Liver (tissue), 8 donors: ENCODE measurements at regions not wholly inside any gene's neighbourhood (a gene's known extent, or its start where the extent isn't known, plus 50 kb on each side); places are given as distances from the start of the nearest gene placed in this dataset.

Source experiments
- DNase-seq: peaks from one replicate; pipeline ENCODE4 v3.0.0-alpha.2; 2017; ENCODE audit warnings: low spot score
- H3K27ac ChIP-seq, 2 donors: one replicate each; pipeline ENCODE4 v1.7.0; 2013; ENCODE audit warnings: inconsistent platforms in 2 of 2, low read length in 2 of 2, control low read depth in 1 of 2, low read depth in 1 of 2, mild to moderate bottlenecking in 1 of 2
- H3K27me3 ChIP-seq, 4 donors: one replicate each; pipeline versions ENCODE4 v1.6.1 to v1.7.0; 2013; ENCODE audit warnings: low read length in 3 of 4, inconsistent platforms in 1 of 4, mild to moderate bottlenecking in 1 of 4, moderate library complexity in 1 of 4; ENCODE audit not compliant: control insufficient read depth in 4 of 4, insufficient read depth in 4 of 4
- H3K36me3 ChIP-seq, 4 donors: one replicate each; pipeline versions ENCODE4 v1.6.1 to v1.7.0; 2013; ENCODE audit warnings: low read length in 3 of 4, mild to moderate bottlenecking in 3 of 4, low read depth in 1 of 4, moderate library complexity in 1 of 4; ENCODE audit not compliant: control insufficient read depth in 4 of 4, insufficient read depth in 3 of 4
- H3K4me1 ChIP-seq, 4 donors: one replicate each; pipeline versions ENCODE4 v1.6.1 to v1.7.0; 2013; ENCODE audit warnings: low read length in 3 of 4, mild to moderate bottlenecking in 3 of 4, moderate library complexity in 1 of 4; ENCODE audit not compliant: control insufficient read depth in 4 of 4, insufficient read depth in 4 of 4
- H3K4me3 ChIP-seq, 3 donors: one replicate each; pipeline versions ENCODE4 v1.6.1 to v1.7.0; 2013; ENCODE audit warnings: low read length in 3 of 3, control low read depth in 1 of 3, low read depth in 1 of 3, mild to moderate bottlenecking in 1 of 3
- H3K9ac ChIP-seq, 2 donors: one replicate each; pipeline ENCODE4 v1.7.0; 2013; ENCODE audit warnings: low read length in 2 of 2, mild to moderate bottlenecking in 2 of 2, moderate library complexity in 2 of 2, control low read depth in 1 of 2, low read depth in 1 of 2
- H3K9me3 ChIP-seq, 4 donors: one replicate each; pipeline versions ENCODE4 v1.6.1 to v1.7.0; 2013; ENCODE audit warnings: low read length in 3 of 4; ENCODE audit not compliant: control insufficient read depth in 4 of 4
- ATF3 ChIP-seq: IDR thresholded peaks from 2 replicates; pipeline ENCODE4 v1.6.1; 2016; ENCODE audit warnings: antibody characterized with exemption
- EGR1 ChIP-seq, 2 donors: IDR thresholded peaks; 2 replicates each; pipeline ENCODE4 v1.6.1; 2016 to 2018; ENCODE audit warnings: antibody characterized with exemption in 2 of 2, low read depth in 2 of 2
- GABPA ChIP-seq, 2 donors: IDR thresholded peaks in 1 of 2; conservative IDR thresholded peaks in 1 of 2; 2 replicates each; pipeline ENCODE4 v1.6.1; 2016; ENCODE audit warnings: antibody characterized with exemption in 2 of 2, mild to moderate bottlenecking in 1 of 2, moderate library complexity in 1 of 2
- HNF4A ChIP-seq, 2 donors: conservative IDR thresholded peaks; 2 replicates each; pipeline ENCODE4 v1.6.1; 2016; ENCODE audit warnings: antibody characterized with exemption in 2 of 2, mild to moderate bottlenecking in 2 of 2
- HNF4G ChIP-seq: IDR thresholded peaks from 2 replicates; pipeline ENCODE4 v1.6.1; 2016; ENCODE audit warnings: antibody characterized with exemption
- MAX ChIP-seq: IDR thresholded peaks from 2 replicates; pipeline ENCODE4 v1.6.1; 2016; ENCODE audit warnings: antibody characterized with exemption
- NR2F2 ChIP-seq: IDR thresholded peaks from 2 replicates; pipeline ENCODE4 v1.6.1; 2016; ENCODE audit warnings: antibody characterized with exemption
- RAD21 ChIP-seq, 2 donors: IDR thresholded peaks; 2 replicates each; pipeline ENCODE4 v1.6.1; 2016; ENCODE audit warnings: antibody characterized with exemption in 2 of 2, mild to moderate bottlenecking in 2 of 2
- RXRA ChIP-seq, 2 donors: IDR thresholded peaks; 2 replicates each; pipeline ENCODE4 v1.6.1; 2017 to 2018; ENCODE audit warnings: antibody characterized with exemption in 2 of 2, mild to moderate bottlenecking in 1 of 2
- TAF1 ChIP-seq: conservative IDR thresholded peaks from 2 replicates; pipeline ENCODE4 v1.6.1; 2016; ENCODE audit warnings: antibody characterized with exemption, mild to moderate bottlenecking
- WGBS: extraction: QIAGEN DNeasy Blood & Tissue Kit; methylation state at CpG from one replicate; pipeline ENCODE4 v1.1.7; 2013; 5-methylcytosine and 5-hydroxymethylcytosine counted together
- TF ChIP-seq, protein P1 (sequence below): fragments of 150-350 bp; IDR thresholded peaks from 2 replicates; pipeline ENCODE4 v1.5.1; 2017; ENCODE audit warnings: improper control_type of control experiment, low read depth, low read length; ENCODE audit not compliant: missing input control
- TF ChIP-seq, protein P2 (sequence below): IDR thresholded peaks from 2 replicates; pipeline ENCODE4 v1.6.1; 2016; ENCODE audit warnings: antibody characterized with exemption, mild to moderate bottlenecking
- TF ChIP-seq, protein P3 (sequence below): IDR thresholded peaks from 2 replicates; pipeline ENCODE4 v1.6.1; 2016; ENCODE audit warnings: antibody characterized with exemption
- donor health status: healthy.
- donor health status: healthy.
- donor health status: healthy.
- donor health status: healthy.
- donor health status: healthy.

GRCh38 chr4:4641661-4642495 lies 100.0 kb upstream of the STX18 start (continued):
- TF ChIP-seq, protein P1, sequence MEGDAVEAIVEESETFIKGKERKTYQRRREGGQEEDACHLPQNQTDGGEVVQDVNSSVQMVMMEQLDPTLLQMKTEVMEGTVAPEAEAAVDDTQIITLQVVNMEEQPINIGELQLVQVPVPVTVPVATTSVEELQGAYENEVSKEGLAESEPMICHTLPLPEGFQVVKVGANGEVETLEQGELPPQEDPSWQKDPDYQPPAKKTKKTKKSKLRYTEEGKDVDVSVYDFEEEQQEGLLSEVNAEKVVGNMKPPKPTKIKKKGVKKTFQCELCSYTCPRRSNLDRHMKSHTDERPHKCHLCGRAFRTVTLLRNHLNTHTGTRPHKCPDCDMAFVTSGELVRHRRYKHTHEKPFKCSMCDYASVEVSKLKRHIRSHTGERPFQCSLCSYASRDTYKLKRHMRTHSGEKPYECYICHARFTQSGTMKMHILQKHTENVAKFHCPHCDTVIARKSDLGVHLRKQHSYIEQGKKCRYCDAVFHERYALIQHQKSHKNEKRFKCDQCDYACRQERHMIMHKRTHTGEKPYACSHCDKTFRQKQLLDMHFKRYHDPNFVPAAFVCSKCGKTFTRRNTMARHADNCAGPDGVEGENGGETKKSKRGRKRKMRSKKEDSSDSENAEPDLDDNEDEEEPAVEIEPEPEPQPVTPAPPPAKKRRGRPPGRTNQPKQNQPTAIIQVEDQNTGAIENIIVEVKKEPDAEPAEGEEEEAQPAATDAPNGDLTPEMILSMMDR = no peak
- TF ChIP-seq TAF1 (no peak), GABPA (IDR thresholded peaks at IDR 0.05 in 1 of 2, conservative IDR thresholded peaks at IDR 0.05 in 1 of 2) (no peak), ATF3 (no peak), RXRA (IDR thresholded peaks at IDR 0.05) (no peak), NR2F2 (no peak)

DNA sequence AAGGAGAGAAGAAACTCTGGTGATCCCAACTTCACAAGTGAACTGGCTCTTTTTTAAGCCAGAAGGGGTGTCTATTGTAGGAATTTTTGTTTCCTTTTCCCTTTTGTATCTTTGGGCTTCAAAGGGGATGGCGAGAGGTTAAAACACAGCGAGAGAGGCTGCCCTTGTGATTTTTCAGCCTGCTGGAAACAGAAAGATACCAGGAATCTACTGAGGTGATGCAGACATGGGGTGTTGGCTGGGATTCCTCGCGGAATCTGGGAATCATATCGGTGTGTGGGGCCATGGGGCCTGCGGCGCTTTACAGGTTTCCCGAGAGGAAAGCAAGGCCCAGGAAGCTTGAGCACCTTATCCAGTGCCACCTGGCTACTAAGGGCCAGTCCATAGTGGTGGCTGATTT lies 99.4 kb upstream of the STX18 start:
- 83% methylated on average over 8 of the region's 8 CpGs for WGBS
- no peaks in the 10 kb centered on the region for H3K9me3 ChIP-seq
- no peak for DNase-seq
- H3K9ac ChIP-seq = no peak overlapping the region
- no peaks in the 10 kb centered on the region for H3K4me1 ChIP-seq
- H3K27ac ChIP-seq = no peak overlapping the region
- H3K4me3 ChIP-seq = no peak overlapping the region
- TF ChIP-seq HNF4A (conservative IDR thresholded peaks at IDR 0.05) (no peak), GABPA (IDR thresholded peaks at IDR 0.05 in 1 of 2, conservative IDR thresholded peaks at IDR 0.05 in 1 of 2) (no peak), EGR1 (IDR thresholded peaks at IDR 0.05; ENCODE audit: low read depth in 2 of 2) (no peak), MAX (no peak)
- H3K36me3 ChIP-seq = no peaks in the 10 kb centered on the region
- H3K27me3 ChIP-seq = no peaks in the 10 kb centered on the region

DNA sequence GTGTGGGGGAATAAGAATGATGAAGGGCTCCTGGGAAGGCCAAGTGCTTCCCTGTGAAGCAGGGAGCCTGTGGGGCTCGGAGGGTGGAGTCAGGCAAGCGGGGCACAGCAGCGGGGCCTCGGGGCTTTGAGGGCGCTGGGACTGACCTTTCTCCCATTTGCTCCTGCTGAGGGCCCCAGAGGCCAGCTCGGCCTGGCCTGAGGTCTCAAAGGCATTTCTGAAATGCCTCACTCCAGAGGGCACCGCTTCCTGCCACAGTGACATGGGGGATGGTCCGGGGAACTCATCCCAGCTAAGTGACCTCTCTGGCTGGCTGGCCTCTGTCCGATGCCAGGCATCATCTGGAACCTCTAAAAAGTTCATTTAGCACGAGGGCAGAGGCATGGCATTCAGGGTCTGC lies 98.8 kb upstream of the STX18 start:
- H3K27me3 ChIP-seq = no peaks in the 10 kb centered on the region
- H3K9ac ChIP-seq = no peak overlapping the region
- no peak overlapping the region for H3K27ac ChIP-seq
- 59% methylated on average over 10 of the region's 10 CpGs for WGBS
- no peaks in the 10 kb centered on the region for H3K9me3 ChIP-seq
- no peak for DNase-seq
- TF ChIP-seq RAD21 (IDR thresholded peaks at IDR 0.05) (no peak), HNF4A (conservative IDR thresholded peaks at IDR 0.05) (no peak), NR2F2 (no peak), HNF4G (no peak)
- TF ChIP-seq, protein P1 = no peak
- TF ChIP-seq, protein P2, sequence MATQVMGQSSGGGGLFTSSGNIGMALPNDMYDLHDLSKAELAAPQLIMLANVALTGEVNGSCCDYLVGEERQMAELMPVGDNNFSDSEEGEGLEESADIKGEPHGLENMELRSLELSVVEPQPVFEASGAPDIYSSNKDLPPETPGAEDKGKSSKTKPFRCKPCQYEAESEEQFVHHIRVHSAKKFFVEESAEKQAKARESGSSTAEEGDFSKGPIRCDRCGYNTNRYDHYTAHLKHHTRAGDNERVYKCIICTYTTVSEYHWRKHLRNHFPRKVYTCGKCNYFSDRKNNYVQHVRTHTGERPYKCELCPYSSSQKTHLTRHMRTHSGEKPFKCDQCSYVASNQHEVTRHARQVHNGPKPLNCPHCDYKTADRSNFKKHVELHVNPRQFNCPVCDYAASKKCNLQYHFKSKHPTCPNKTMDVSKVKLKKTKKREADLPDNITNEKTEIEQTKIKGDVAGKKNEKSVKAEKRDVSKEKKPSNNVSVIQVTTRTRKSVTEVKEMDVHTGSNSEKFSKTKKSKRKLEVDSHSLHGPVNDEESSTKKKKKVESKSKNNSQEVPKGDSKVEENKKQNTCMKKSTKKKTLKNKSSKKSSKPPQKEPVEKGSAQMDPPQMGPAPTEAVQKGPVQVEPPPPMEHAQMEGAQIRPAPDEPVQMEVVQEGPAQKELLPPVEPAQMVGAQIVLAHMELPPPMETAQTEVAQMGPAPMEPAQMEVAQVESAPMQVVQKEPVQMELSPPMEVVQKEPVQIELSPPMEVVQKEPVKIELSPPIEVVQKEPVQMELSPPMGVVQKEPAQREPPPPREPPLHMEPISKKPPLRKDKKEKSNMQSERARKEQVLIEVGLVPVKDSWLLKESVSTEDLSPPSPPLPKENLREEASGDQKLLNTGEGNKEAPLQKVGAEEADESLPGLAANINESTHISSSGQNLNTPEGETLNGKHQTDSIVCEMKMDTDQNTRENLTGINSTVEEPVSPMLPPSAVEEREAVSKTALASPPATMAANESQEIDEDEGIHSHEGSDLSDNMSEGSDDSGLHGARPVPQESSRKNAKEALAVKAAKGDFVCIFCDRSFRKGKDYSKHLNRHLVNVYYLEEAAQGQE = no peak
- TF ChIP-seq, protein P3, sequence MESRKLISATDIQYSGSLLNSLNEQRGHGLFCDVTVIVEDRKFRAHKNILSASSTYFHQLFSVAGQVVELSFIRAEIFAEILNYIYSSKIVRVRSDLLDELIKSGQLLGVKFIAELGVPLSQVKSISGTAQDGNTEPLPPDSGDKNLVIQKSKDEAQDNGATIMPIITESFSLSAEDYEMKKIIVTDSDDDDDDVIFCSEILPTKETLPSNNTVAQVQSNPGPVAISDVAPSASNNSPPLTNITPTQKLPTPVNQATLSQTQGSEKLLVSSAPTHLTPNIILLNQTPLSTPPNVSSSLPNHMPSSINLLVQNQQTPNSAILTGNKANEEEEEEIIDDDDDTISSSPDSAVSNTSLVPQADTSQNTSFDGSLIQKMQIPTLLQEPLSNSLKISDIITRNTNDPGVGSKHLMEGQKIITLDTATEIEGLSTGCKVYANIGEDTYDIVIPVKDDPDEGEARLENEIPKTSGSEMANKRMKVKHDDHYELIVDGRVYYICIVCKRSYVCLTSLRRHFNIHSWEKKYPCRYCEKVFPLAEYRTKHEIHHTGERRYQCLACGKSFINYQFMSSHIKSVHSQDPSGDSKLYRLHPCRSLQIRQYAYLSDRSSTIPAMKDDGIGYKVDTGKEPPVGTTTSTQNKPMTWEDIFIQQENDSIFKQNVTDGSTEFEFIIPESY = no peak
- no peaks in the 10 kb centered on the region for H3K36me3 ChIP-seq
- no peak overlapping the region for H3K4me3 ChIP-seq
- H3K4me1 ChIP-seq = no peaks in the 10 kb centered on the region
